Parathyroid adenoma (tissue), 2 donors: ENCODE measurements at regions not wholly inside any gene's neighbourhood (a gene's known extent, or its start where the extent isn't known, plus 50 kb on each side); places are given as distances from the start of the nearest gene placed in this dataset.

Experiments
- H2AFZ ChIP-seq: fragments of 300-600 bp; sonication (generic); one replicate; pipeline ENCODE4 v1.7.0; 2017; ENCODE audit warnings: antibody characterized with exemption, mild to moderate bottlenecking
- H3K27ac ChIP-seq: fragments of 300-600 bp; sonication (generic); one replicate; pipeline ENCODE4 v1.7.0; 2017
- H3K27me3 ChIP-seq: fragments of 300-600 bp; sonication (generic); one replicate; pipeline ENCODE4 v1.7.0; 2017; ENCODE audit warnings: low read length; ENCODE audit not compliant: control insufficient read depth, insufficient read depth
- H3K36me3 ChIP-seq: fragments of 300-600 bp; sonication (generic); one replicate; pipeline ENCODE4 v1.7.0; 2017; ENCODE audit warnings: low read length; ENCODE audit not compliant: control insufficient read depth, insufficient read depth
- H3K4me1 ChIP-seq: fragments of 300-600 bp; sonication (generic); one replicate; pipeline ENCODE4 v1.7.0; 2017; ENCODE audit warnings: control low read depth
- H3K4me2 ChIP-seq: fragments of 300-600 bp; sonication (generic); one replicate; pipeline ENCODE4 v1.7.0; 2017; ENCODE audit warnings: low read length
- H3K4me3 ChIP-seq: fragments of 300-600 bp; sonication (generic); one replicate; pipeline ENCODE4 v1.7.0; 2017; ENCODE audit warnings: low read depth, low read length
- H3K79me2 ChIP-seq: fragments of 300-600 bp; sonication (generic); one replicate; pipeline ENCODE4 v1.7.0; 2017; ENCODE audit warnings: control low read depth
- H3K9ac ChIP-seq: fragments of 300-600 bp; sonication (generic); one replicate; pipeline ENCODE4 v1.7.0; 2017; ENCODE audit warnings: mild to moderate bottlenecking
- H3K9me3 ChIP-seq: fragments of 300-600 bp; sonication (generic); one replicate; pipeline ENCODE4 v1.7.0; 2017; ENCODE audit warnings: low read length; ENCODE audit not compliant: control insufficient read depth
- CTCF ChIP-seq: fragments of 300-600 bp; sonication (generic); IDR thresholded peaks from one replicate; pipeline ENCODE4 v1.7.0; 2017; ENCODE audit warnings: antibody characterized with exemption, mild to moderate bottlenecking
- donor health status: primary hyperparathyroidism.

- no peak overlapping the region for H3K4me2 ChIP-seq
- no peak overlapping the region for H3K4me3 ChIP-seq
- H3K36me3 ChIP-seq, result no peaks in the 10 kb centered on the region
- no peaks in the 10 kb centered on the region for H3K79me2 ChIP-seq
- no peaks in the 10 kb centered on the region for H3K27me3 ChIP-seq
- H3K9ac ChIP-seq, result no peak overlapping the region
- no peak for TF ChIP-seq CTCF
- H2AFZ ChIP-seq, result no peak overlapping the region
- no peak overlapping the region for H3K27ac ChIP-seq
- H3K9me3 ChIP-seq, result no peaks in the 10 kb centered on the region
- H3K4me1 ChIP-seq, result no peaks in the 10 kb centered on the region
These were observed 574.8 kb downstream of the JRKL start for GRCh38 chr11:96964661-96965060.

- no peak overlapping the region for H3K27ac ChIP-seq
- no peak overlapping the region for H3K4me3 ChIP-seq
- H3K4me1 ChIP-seq, result no peaks in the 10 kb centered on the region
- TF ChIP-seq CTCF, result no peak
- H3K79me2 ChIP-seq, result no peaks in the 10 kb centered on the region
- H2AFZ ChIP-seq, result no peak overlapping the region
- H3K4me2 ChIP-seq, result no peak overlapping the region
- no peaks in the 10 kb centered on the region for H3K36me3 ChIP-seq
- H3K9me3 ChIP-seq, result no peaks in the 10 kb centered on the region
- H3K27me3 ChIP-seq, result no peaks in the 10 kb centered on the region
- H3K9ac ChIP-seq, result no peak overlapping the region
These were observed 577.8 kb downstream of the JRKL start for GRCh38 chr11:96967616-96968015.

- Histone ChIP-seq H3K27me3 (no peaks in the 10 kb centered on the region), H3K9me3 (no peaks in the 10 kb centered on the region), H2AFZ (no peak overlapping the region), H3K4me3 (no peak overlapping the region), H3K9ac (no peak overlapping the region), H3K79me2 (no peaks in the 10 kb centered on the region), H3K4me1 (no peaks in the 10 kb centered on the region), H3K27ac (no peak overlapping the region), H3K36me3 (no peaks in the 10 kb centered on the region), H3K4me2 (no peak overlapping the region)
- TF ChIP-seq CTCF, result no peak
These were observed 579.4 kb downstream of the JRKL start for GRCh38 chr11:96969251-96969650.

- Histone ChIP-seq H3K79me2 (no peaks in the 10 kb centered on the region), H2AFZ (no peak overlapping the region), H3K4me1 (no peaks in the 10 kb centered on the region), H3K27me3 (no peaks in the 10 kb centered on the region), H3K4me2 (no peak overlapping the region), H3K27ac (no peak overlapping the region), H3K36me3 (no peaks in the 10 kb centered on the region), H3K9me3 (no peaks in the 10 kb centered on the region), H3K4me3 (no peak overlapping the region), H3K9ac (no peak overlapping the region)
- TF ChIP-seq CTCF, result no peak
These were observed 588.9 kb downstream of the JRKL start for GRCh38 chr11:96978751-96979150.

- H3K36me3 ChIP-seq, result no peaks in the 10 kb centered on the region
- no peaks in the 10 kb centered on the region for H3K79me2 ChIP-seq
- H3K27me3 ChIP-seq, result no peaks in the 10 kb centered on the region
- H3K9ac ChIP-seq, result no peak overlapping the region
- H2AFZ ChIP-seq, result no peak overlapping the region
- no peak overlapping the region for H3K27ac ChIP-seq
- no peaks in the 10 kb centered on the region for H3K9me3 ChIP-seq
- no peak overlapping the region for H3K4me3 ChIP-seq
- no peak overlapping the region for H3K4me2 ChIP-seq
- H3K4me1 ChIP-seq, result no peaks in the 10 kb centered on the region
- no peak for TF ChIP-seq CTCF
These were observed 596.7 kb downstream of the JRKL start for GRCh38 chr11:96986516-96986915.
